HG03521 (cell line): ENCODE measurements at regions not wholly inside any gene's neighbourhood (a gene's known extent, or its start where the extent isn't known, plus 50 kb on each side); places are given as distances from the start of the nearest gene placed in this dataset.

ENCODE experiments used
- ATAC-seq: cut with Tn5 transposase; IDR thresholded peaks from one replicate; pipeline ENCODE4 v1.9.1; 2021; ENCODE audit warnings: mild to moderate bottlenecking, moderate library complexity; ENCODE audit not compliant: unreplicated experiment

- ATAC-seq: no peak
Observed at GRCh38 chr16:73287859-73288405, 240.0 kb upstream of the ZFHX3 start.

DNA sequence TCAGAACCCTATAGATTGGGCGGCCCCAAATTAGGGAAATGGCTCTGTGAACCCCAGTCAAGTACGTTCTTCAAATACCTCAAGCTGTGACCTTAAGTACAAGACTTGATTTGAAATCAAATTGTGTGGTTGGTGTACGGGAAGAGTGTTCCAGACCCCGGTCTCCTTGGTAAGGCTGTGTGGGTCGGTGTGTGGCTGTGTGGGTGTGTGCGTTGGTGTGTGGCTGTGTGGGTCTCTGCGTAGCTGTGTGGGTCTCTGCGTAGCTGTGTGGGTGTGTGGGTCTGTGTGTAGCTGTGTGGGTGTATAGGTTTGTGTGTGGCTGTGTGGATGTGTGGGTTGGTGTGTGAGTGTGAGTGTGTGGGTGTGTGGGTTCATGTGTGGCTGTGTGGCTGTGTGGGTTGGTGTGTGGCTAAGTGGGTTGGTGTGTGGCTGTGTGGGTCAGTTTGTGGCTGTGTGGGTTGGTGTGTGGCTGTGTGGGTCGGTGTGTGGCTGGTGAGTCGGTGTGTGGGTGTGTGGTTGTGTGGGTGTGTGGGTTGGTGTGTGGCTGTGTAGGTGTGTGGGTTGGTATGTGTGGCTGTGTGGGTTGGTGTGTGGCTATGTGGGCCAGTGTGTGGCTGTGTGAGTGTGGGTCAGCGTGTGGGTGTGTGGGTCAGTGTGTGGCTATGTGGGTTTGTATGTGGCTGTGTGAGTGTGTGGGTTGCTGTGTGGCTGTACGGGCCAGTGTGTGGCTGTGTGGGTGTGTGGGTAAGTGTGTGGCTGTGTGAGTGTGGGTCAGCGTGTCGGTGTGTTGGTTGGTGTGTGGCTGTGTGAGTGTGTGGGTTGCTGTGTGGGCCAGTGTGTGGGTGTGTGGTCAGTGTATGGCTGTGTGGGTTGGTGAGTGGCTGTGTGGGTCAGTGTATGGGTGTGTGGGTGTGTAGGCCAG is 238.7 kb upstream of the ZFHX3 start:
- no peak for ATAC-seq

DNA sequence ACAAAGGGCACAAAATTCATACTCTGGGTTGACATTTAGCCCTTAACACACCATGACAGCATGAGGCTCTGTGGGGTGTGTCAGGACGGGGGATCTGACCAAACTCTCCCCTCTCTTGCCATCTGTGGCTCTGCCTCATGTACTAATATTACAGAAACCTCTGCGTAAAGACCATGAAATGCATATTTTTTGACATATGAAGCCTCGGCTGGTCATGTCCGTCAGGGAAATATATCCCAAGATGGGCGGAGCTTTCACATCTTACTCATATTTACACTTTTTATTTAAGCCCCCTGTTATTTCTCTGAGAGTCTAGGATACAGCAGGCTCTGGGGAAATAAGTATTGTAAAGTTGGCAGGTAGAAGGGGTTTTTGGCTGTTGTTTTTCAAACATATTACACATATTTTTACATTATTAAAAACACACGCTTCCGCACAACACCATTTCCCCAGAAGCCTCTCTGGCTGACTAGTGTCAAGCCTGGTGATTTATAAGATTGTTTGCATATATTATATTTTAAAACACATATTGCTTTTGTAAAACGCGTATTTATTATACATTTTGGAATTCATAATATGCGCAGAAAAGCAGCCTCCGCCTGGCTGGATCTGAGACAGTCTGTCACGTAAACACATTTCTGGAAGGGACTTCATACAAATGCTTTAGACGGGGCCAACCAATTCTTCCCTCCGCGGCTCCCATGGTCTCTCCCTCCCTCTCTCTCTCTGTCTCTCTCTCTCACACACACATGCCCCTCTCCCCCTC is 237.7 kb upstream of the ZFHX3 start:
- no peak for ATAC-seq

GRCh38 chr16:73280388-73280787 is 232.5 kb upstream of the ZFHX3 start:
- ATAC-seq: no peak

- no peak for ATAC-seq
Observed at GRCh38 chr16:73279451-73279850, 231.5 kb upstream of the ZFHX3 start.

DNA sequence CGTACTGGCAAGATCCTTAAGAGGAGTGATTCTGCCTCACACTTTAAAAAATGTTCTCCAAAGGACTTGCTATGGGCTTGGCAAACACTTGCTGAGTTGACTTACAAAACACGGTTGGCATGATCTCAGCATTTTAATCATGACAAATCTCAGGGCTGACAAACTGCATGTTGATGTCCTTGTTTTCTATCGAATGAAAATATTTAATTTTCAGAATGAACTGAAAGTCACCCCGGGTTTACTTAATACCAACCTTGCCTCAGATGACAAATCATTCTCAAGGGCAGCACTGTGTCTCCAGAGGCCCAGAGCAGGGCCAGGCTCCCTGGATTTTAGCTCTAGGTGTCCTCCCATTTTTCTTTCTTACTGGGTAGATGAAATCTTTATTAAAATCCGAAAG is 229.1 kb upstream of the ZFHX3 start:
- ATAC-seq: no peak

GRCh38 chr16:73275448-73275847 is 227.5 kb upstream of the ZFHX3 start:
- no peak for ATAC-seq

GRCh38 chr16:73275024-73275423 is 227.1 kb upstream of the ZFHX3 start:
- no peak for ATAC-seq

DNA sequence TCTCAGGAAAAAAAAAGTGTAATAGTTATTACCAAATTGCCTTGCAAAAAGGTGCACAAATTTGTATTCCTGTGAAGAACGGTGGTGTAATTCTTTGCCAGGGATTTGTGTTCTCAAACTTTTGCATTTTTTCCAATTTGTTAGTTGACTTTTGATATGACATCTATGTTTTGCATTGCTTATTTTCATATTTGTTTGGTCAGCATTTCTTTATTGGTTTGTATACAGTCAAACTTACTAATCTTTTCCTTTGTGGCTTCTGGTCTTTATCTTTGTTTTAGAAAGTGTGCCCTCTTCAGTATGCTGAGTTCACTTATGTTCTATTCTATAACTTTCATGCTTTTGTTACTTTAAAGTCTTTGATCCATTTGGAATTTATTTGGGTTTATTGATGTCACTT is 226.2 kb upstream of the ZFHX3 start:
- no peak for ATAC-seq

DNA sequence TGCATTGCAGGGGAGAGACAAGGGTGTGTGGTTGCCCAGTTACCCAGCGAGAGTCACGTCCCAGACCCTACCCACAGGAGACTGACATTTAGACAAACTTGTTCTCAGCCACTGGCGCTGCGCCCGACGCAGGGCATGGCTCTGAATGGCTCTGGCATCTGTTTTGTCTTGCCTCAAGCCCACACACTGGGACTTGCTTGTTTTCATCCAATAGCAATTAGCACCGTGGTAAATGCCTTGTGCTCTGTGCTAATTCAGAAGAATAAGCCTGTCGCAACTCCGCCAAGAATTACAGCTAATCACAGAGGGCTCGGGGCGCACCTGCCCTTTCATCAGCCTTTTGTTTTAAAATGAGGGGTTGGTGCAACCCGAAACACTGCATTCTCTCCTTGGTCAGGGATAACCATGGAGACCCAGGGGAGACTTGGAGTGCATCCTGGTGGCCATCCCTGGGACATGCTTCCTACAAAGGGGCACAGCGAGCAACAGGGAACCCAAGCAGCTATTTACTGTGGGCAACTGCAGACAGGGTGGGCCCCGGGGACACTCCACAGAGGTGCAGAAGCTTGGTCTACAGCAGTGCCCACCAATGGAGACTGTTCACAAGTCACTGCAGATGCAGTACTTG is 220.6 kb upstream of the ZFHX3 start:
- ATAC-seq: no peak

- ATAC-seq: no peak
Observed at GRCh38 chr16:73265935-73266334, 218.0 kb upstream of the ZFHX3 start.

DNA sequence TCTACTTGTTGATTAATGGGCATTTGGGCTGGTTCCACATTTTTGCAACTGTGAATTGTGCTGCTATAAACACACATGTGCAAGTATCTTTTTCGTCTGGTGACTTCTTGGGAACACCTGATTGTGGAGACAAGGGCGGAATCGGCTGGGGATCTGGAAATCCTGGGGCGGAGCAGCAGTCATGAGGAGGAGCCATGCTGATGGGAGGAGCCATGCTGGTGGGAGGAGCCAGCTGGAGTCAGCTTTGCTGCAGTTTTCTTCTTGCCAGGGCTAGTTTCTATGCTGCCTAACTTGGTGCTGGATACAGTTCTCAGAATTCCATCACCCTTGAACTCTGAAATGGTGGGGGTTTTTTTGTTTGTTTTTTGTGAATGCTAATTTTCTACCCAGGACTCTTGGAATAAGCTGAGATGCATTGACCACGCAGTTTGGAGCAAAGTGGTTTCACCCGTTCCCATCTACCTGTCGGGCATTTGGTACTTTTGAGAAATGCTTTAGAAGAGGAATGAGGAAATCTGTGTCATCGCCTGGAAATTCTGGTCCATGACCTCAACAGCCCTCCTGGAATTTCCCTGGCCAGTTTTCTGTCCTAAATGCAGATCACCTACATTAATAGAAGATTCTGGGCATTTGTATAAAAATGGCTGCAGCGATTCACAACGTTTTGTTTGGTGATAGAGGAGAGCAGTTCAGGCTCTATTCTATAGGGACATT is 217.4 kb upstream of the ZFHX3 start:
- ATAC-seq: no peak

GRCh38 chr16:73262931-73263330 is 215.0 kb upstream of the ZFHX3 start:
- no peak for ATAC-seq

DNA sequence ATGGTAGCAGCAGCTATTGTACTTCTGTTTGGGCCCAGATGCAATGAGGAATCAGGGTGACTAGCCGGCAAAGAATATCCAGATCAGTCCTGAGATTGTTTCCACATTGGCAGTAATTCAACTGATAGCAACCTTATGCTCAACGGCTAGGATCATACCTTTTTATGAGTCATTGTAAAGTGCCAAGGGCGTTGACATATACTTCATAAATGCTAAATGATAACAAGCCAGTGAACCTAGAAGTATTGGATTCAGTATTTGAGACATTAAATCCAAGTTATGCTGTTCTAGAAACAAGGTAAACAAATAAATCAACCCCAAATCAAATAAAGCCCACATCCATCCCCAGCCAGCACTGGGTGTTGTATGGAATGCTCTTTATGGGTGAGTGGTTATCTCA is 207.1 kb upstream of the ZFHX3 start:
- ATAC-seq: no peak

- ATAC-seq: no peak
Observed at GRCh38 chr16:73253922-73254480, 206.1 kb upstream of the ZFHX3 start.

DNA sequence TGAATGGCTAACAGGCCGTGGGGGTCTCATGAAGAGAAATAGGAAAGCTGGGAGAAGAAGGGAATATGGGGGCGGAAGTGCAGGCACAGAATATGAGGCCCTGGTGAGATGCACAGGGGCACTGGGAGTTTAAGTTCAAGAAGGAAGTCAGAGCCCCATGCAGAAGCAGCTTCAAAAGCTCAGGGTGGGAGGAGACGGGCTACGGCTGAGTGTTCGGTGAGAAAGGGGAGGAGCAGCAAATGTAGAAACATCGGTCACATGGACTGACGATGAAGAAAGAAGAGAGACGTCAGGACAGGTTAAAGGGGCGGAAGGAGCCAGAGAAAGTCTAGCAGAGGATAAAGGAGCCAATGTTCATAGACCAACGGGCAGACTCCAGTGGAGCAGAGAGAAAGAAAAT is 204.5 kb upstream of the ZFHX3 start:
- no peak for ATAC-seq

- no peak for ATAC-seq
Observed at GRCh38 chr16:73251608-73252007, 203.7 kb upstream of the ZFHX3 start.

GRCh38 chr16:73248316-73248715 is 200.4 kb upstream of the ZFHX3 start:
- no peak for ATAC-seq

DNA sequence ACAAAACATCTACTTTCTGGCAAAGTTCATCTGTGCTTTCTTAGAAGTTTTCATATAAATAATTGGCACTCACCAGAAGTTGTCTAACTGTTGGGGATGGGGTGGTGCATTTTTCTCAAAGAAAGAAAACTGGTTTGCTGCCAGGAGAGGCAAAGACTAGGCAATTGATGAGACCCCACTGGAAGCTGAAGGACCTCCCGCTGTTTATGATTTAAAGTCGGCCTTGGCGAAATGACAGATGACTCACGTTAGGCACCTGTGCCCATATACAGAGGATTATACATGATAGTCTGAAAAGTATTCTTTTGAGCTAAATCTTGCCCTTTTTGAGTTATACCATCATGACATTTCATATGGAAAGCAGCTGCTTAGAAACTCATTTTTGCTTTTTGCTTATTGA is 193.0 kb upstream of the ZFHX3 start:
- ATAC-seq: no peak

DNA sequence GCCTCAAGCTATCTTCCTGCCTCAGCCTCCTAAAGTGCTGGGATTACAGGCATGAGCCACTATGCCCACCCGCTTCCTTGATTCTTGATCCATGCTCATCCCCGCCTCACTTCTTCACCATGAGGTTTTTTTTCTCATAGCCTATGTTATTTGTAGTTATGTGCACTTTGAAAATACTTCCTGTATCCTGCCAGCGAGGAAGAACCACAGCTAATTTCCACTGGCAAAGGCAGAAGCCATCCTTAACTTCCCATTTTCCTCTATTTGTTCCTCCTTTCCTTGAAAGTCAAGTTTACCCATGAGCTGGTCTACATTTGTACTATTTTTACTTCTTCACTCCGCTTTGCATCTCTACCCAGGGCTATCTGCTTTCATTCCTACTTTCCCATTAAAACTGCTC is 189.7 kb upstream of the ZFHX3 start:
- no peak for ATAC-seq
